HG03045 (cell line): ENCODE measurements at regions not wholly inside any gene's neighbourhood (a gene's known extent, or its start where the extent isn't known, plus 50 kb on each side); places are given as distances from the start of the nearest gene placed in this dataset.

Experiments
- ATAC-seq: cut with Tn5 transposase; IDR thresholded peaks from one replicate; pipeline ENCODE4 v1.9.1; 2021; ENCODE audit warnings: mild to moderate bottlenecking, moderate library complexity; ENCODE audit not compliant: unreplicated experiment

GRCh38 chr10:14468023-14468441, 137.3 kb upstream of the FRMD4A start:
- no peak for ATAC-seq

DNA sequence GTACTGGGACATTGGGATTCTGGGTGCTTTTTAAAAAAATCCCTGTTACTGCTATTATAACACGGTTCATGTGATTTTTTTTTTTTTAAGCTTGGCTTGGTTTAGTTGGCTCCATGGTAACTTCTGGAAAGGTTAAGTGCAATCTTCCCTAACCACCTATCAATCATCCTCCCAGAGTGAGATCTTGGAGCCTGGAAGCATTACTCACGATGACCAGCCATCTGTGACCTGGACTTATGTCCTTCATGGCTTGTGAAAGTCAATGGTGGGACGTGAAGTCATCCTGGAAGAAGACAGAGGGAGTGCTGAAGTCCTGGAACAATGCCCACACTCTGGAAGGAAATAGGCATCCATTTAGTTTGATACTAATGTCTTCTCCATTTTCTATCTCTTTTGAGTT, 135.5 kb upstream of the FRMD4A start:
- no peak for ATAC-seq

DNA sequence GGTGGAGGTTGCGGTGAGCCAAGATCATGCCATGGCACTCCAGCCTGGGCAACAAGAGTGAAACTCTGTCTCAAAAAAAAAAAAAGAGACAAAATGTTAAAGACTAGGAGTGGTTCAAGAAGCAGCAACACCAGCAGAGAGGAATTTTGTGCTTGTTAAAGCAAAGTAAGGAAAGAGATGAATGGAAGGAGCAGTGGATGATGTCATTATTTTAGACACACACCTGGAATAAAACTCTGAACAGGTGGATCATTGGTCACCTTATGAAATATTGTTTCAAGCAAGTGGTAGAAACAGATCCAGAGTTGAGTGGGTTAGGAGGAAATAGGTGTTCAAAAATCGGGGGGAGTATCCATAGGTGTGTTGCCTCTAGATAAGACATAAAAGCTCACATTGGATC, 129.7 kb upstream of the FRMD4A start:
- ATAC-seq = no peak

- no peak for ATAC-seq
These were observed 128.9 kb upstream of the FRMD4A start for GRCh38 chr10:14459665-14460064.

- ATAC-seq = no peak
These were observed 126.1 kb upstream of the FRMD4A start for GRCh38 chr10:14456870-14457266.

DNA sequence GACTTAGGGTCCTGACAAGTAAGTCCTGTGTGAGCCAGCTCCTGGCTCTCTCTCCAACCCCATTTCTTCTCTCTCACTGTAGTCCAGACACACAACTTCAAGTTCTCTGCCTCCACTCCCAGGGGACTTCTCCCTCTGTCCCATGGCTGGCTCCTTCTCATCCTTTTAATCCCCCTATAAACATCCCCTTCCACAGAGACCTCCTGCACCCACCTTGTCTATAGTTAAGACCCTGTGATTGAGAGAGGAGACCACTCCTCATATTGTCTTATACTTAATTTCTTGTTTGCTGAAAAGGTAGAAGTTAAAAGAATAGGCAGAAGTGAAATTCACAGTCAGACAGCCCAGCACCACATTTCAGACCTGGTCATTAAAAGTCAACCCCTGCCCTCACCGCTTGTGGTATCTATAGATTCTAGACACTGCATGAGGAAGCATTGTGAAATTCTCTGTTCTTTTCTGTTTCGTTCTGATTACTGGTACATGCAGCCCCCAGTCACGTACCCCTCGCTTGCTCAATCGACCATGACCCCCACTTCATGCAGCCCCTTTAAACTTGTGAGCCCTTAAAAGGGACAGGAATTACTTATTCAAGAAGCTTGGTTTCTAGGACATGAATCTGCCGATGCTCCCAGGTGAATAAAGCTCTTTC, 125.6 kb upstream of the FRMD4A start:
- ATAC-seq = no peak

DNA sequence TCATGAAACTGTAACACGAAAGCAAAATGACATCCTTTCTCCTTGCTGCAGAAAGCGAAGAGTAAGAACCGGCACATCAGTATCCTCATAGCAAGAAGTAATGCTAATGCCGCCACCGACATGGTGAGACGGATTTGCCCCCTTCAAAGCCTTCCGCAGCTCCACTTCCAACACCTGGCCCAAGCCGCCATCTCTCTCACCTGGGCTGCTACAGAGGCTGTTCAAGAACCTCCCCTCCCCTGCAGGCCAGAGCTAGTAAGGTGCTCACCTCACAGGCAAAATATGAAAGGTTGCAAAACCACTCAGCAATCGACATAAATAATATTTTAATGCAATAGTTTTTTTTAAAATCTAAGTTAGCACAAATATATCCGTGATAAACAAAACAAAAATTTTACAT, 123.9 kb upstream of the FRMD4A start:
- no peak for ATAC-seq

GRCh38 chr10:14454206-14454605, 123.5 kb upstream of the FRMD4A start:
- no peak for ATAC-seq

GRCh38 chr10:14453593-14453992, 122.9 kb upstream of the FRMD4A start:
- ATAC-seq = no peak

- no peak for ATAC-seq
These were observed 120.6 kb upstream of the FRMD4A start for GRCh38 chr10:14451341-14451740.

DNA sequence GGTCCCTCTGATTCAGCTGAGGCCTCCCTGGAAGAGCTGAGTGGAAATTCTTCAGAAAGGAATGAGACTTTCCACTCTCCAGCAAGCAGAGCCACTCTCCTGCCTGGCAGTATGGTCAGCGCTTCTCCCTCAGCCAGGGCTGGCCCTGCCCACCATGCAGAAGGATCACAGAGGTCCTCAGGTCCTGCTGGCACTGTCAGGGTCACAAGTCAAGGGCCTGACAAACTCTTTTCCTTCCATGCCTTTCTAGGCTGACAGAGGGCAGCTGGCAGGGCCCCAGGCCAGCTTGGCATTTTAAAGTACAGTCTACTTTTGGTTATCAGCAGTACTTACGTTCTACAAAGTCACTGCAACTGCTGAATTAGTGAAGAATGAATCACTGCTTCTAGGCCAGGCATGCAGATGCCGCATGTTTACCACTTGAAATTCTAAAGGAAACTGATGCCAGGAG, 119.3 kb upstream of the FRMD4A start:
- no peak for ATAC-seq

DNA sequence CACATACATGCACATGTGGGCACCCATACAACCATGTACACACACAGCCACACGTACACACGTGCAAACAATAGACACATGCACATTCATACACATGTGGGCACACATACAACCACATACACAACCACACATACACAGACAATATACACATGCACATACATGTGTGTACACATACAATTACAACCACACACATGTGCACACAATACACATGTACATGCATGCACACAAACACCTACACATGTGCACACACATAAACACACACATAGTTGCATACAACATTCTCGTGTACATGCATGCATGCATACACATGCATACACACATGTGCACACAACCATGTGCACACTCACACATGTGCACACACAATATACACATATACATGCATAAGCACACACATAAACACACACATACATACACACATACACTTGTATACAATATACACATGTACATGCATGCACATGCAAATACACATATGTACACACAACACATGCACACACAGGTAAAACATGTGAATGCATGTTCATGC, 118.6 kb upstream of the FRMD4A start:
- no peak for ATAC-seq

DNA sequence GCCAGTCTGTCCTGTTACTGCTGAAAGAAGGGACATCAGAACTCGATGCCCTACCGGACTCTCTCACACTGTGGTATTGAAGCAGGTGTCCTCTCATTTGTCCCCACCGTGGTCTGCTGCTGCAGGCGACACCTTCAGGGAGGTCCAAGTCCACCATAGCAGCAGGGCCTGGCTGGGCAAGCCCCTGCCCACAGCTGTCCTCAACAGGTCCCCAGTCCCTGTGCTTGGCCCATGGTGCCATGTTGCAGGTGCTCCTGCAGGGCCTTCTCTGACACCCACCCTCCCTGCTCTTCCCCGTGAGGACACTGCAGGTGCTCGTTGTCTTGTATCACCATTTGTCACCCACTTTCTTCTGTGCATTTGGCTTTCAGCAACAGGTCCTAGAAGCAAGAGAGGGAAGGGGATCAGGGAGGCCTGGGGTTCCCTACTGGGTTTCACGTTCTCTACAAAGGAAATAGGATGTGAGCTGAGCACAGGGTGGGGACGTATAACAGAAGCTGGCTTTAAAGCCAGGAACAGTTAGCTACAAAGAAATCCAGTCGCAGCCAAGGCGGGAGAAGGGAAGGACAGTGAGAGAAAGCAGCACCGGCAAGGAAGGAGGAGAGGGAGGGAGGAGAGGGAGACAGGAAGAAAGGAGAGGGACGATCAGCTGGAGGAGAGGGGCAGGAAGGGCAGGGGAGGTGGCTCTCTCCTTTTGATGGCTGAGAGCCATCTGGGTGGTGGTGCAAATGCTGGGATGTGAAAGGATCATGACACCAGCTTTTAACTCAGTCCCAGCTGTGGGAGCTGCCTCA, 117.7 kb upstream of the FRMD4A start:
- ATAC-seq = no peak

GRCh38 chr10:14447094-14447839, 116.5 kb upstream of the FRMD4A start:
- no peak for ATAC-seq

DNA sequence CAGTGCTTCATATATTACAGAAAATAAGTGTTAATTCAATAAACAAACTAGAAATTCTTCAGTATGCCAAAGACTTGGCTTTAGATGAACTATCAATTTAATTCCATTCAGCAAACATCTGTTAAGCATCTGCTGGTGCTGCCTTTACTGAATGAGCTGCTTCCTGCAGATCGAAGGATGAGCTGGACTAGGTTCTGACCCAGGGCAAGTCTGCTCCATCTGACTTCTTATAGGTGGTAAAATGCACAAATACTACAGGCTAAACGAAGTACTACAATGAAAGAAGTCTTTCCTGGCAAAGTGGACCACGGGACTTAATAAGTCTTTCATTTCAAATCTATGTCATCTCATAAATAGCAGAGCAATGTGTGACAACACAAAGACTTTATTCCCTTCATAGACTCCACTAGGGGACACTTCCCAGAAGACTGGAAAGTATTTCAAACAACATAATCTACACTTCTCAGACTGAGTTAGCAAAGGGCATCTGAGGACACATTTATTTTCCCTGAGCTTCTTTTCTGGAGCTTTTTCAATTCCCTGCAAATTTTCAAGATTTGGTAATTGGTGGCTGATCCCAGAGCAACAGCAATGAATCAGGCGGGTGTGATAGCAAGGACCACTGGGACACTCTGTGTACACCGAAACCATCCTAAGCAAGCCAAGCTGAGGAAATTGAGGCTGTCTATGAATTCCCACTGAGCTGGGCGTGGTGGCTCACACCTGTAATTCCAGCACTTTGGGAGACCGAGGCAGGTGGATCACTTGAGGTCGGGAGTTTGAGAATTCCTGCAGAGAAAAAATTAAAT, 108.9 kb upstream of the FRMD4A start:
- ATAC-seq = no peak

GRCh38 chr10:14438576-14438975, 107.9 kb upstream of the FRMD4A start:
- ATAC-seq = no peak

DNA sequence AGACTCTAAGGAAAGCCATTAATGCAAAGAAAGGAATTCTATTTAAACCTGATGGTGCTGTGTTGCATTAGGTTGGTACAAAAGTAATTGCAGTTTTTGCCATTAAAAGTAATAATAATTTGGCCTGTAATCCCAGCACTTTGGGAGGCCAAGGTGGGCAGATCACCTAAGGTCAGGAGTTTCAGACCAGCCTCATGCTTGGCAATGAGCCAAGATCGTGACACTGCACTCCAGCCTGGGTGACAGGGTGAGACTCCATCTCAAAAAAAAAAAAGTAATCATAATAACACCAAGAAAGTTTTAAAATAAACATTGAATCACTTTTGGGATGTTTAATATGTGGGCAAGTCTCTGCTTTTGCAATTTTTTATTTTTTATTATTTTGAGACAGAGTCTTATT, 107.3 kb upstream of the FRMD4A start:
- ATAC-seq = no peak

DNA sequence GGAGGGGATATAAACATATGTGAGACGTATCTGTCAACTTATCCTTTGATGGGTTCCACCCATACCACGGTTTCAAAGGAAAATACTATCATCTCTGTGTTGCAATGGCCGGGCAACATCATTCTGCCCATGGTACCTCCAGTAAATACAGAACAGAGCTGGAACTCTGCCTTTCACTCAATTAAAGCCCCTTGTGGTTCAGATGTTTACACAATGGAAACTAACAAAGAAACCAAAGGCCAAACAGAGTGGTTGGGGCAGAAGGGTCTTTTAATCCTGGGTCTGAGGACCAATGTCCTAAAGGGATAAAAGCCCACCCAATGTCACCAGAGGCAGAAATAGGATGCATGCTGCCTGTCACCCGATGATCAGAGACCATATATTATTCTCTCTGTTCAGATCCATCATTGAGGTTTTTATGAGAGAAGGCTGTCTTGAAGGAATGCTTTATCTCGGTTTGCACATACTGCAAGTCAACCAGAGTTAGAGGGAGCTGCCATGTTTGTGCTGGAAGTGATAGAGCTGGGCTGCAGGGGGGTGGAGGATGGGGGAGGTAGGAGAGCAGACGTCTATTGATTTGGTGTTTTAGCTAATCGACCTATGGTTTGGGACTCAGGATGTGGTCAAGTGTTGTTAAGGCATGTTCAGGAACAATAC, 105.4 kb upstream of the FRMD4A start:
- ATAC-seq = no peak

DNA sequence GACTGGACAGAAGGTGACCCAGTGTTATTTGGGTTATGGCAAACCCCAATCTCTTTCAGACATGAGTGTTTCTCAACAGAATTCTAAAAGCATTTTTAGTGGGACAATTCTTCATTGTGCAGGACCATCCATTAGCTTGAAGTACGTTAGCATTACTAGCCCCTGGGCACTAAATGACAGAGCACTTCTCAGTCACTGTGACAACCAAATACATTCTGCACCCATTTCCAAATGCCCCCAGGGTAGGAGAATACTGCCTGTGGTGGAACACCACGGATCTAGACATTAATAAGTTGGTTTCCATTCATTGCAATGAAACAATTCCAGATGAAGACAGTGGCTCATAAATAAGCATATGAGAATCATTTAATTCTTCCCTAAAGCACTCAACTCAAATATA, 102.4 kb upstream of the FRMD4A start:
- ATAC-seq = no peak

- no peak for ATAC-seq
These were observed 101.1 kb upstream of the FRMD4A start for GRCh38 chr10:14431868-14432267.
